Breast epithelium (tissue), 3 donors: ENCODE measurements at regions not wholly inside any gene's neighbourhood (a gene's known extent, or its start where the extent isn't known, plus 50 kb on each side); places are given as distances from the start of the nearest gene placed in this dataset.

Experiments
- CTCF ChIP-seq, 3 donors: fragments of 450-650 bp; IDR thresholded peaks; one replicate each; pipeline ENCODE4 v1.5.1; 2016 to 2017; ENCODE audit warnings: antibody characterized with exemption in 3 of 3, mild to moderate bottlenecking in 3 of 3, moderate library complexity in 3 of 3
- POLR2A ChIP-seq: fragments of 450-650 bp; IDR thresholded peaks from one replicate; pipeline ENCODE4 v1.6.1; 2016; ENCODE audit warnings: antibody characterized with exemption, mild to moderate bottlenecking, moderate library complexity
- POLR2AphosphoS5 ChIP-seq, 3 donors: sonication (generic); formaldehyde crosslinking; IDR thresholded peaks; one replicate each; pipeline ENCODE4 v1.6.1; 2017; ENCODE audit warnings: antibody characterized with exemption in 3 of 3

GRCh38 chr4:187934766-187935165 is 60.8 kb upstream of the ZFP42 start:
- TF ChIP-seq CTCF (IDR thresholded peaks at IDR 0.05) (no peak), POLR2A (no peak), POLR2AphosphoS5 (IDR thresholded peaks at IDR 0.05) (no peak)
